Osteocyte (in vitro differentiated cells): ENCODE measurements at regions not wholly inside any gene's neighbourhood (a gene's known extent, or its start where the extent isn't known, plus 50 kb on each side); places are given as distances from the start of the nearest gene placed in this dataset.

Source experiments
- DNase-seq: peaks from one replicate; pipeline ENCODE4 v3.0.0; 2021; ENCODE audit warnings: mixed read lengths; ENCODE audit not compliant: unreplicated experiment; ENCODE audit errors: extremely low spot score
- H3K27ac Mint-ChIP-seq: one replicate; pipeline ENCODE4 v1.8.0; 2021; ENCODE audit warnings: mild to moderate bottlenecking, mixed read lengths; ENCODE audit not compliant: unreplicated experiment
- H3K27me3 Mint-ChIP-seq: one replicate; pipeline ENCODE4 v1.8.0; 2021; ENCODE audit warnings: mixed read lengths; ENCODE audit not compliant: unreplicated experiment
- H3K36me3 Mint-ChIP-seq: one replicate; pipeline ENCODE4 v1.8.0; 2021; ENCODE audit warnings: mixed read lengths; ENCODE audit not compliant: unreplicated experiment
- H3K4me1 Mint-ChIP-seq: one replicate; pipeline ENCODE4 v1.8.0; 2021; ENCODE audit warnings: mixed read lengths; ENCODE audit not compliant: unreplicated experiment
- H3K4me3 Mint-ChIP-seq: one replicate; pipeline ENCODE4 v1.8.0; 2021; ENCODE audit warnings: mild to moderate bottlenecking, moderate library complexity, mixed read lengths; ENCODE audit not compliant: unreplicated experiment
- H3K9me3 Mint-ChIP-seq: one replicate; pipeline ENCODE4 v1.8.0; 2021; ENCODE audit warnings: mixed read lengths; ENCODE audit not compliant: unreplicated experiment
- CTCF ChIP-seq: fragments of 200-600 bp; sonication (generic); IDR thresholded peaks from 2 replicates; pipeline ENCODE4 v1.5.0; 2021; ENCODE audit warnings: antibody characterized with exemption, mild to moderate bottlenecking, moderate library complexity

GRCh38 chr6:129759796-129760605 is 50.0 kb upstream of the ARHGAP18 start:
- no peak for TF ChIP-seq CTCF
- Mint-ChIP-seq H3K4me1 (peaks cover 6% of the 10 kb centered on the region), H3K4me3 (no peak overlapping the region), H3K27me3 (peaks cover 3% of the 10 kb centered on the region), H3K36me3 (no peaks in the 10 kb centered on the region), H3K9me3 (no peaks in the 10 kb centered on the region), H3K27ac (no peak overlapping the region)
- no peak for DNase-seq
